Vagina (tissue), 2 donors: ENCODE measurements at regions not wholly inside any gene's neighbourhood (a gene's known extent, or its start where the extent isn't known, plus 50 kb on each side); places are given as distances from the start of the nearest gene placed in this dataset.
A peak's percentile ranks its signal among the peaks of the same experiment; 100 is the strongest.

Source experiments
- DNase-seq, 2 donors: peaks; one replicate each; pipeline ENCODE4 v3.0.0-alpha.2; 2017; ENCODE audit errors: extremely low spot score in 2 of 2
- H3K27ac ChIP-seq: fragments of 200-600 bp; sonication (generic); one replicate; pipeline ENCODE4 v1.5.1; 2019
- H3K27me3 ChIP-seq: fragments of 200-600 bp; sonication (generic); one replicate; pipeline ENCODE4 v1.5.1; 2019
- H3K36me3 ChIP-seq, 2 donors: fragments of 200-600 bp; sonication (generic); one replicate each; pipeline ENCODE4 v1.5.1; 2017 to 2019
- H3K4me1 ChIP-seq: fragments of 200-600 bp; sonication (generic); one replicate; pipeline ENCODE4 v1.5.1; 2019
- H3K4me3 ChIP-seq, 2 donors: fragments of 200-600 bp; sonication (generic); 1 replicate in 1 of 2; 2 replicates in 1 of 2; pipeline ENCODE4 v1.5.1; 2016 to 2019
- H3K9me3 ChIP-seq: fragments of 200-600 bp; sonication (generic); one replicate; pipeline ENCODE4 v1.5.1; 2019
- POLR2A ChIP-seq, 2 donors: fragments of 450-650 bp; IDR thresholded peaks; one replicate each; pipeline ENCODE4 v1.6.1; 2017; ENCODE audit warnings: antibody characterized with exemption in 2 of 2, mild to moderate bottlenecking in 2 of 2, moderate library complexity in 2 of 2
- POLR2AphosphoS5 ChIP-seq, 2 donors: sonication (generic); formaldehyde crosslinking; IDR thresholded peaks; one replicate each; pipeline ENCODE4 v1.9.0; 2017; ENCODE audit warnings: antibody characterized with exemption in 2 of 2, mild to moderate bottlenecking in 2 of 2, low read depth in 1 of 2; ENCODE audit not compliant: insufficient read depth in 1 of 2
- intact Hi-C: fragments of 100-400 bp; cut with DNase I; formaldehyde crosslinking; loops from one replicate; pipeline ENCODE4 v1.15.1; 2023
- TF ChIP-seq, protein P1 (sequence below), 3 experiments: fragments of 450-650 bp in 2 of 3; fragments of 200-600 bp in 1 of 3; sonication (generic) in 1 of 3; IDR thresholded peaks; one replicate each; pipeline ENCODE4 v1.5.1; 2017 to 2019; ENCODE audit warnings: antibody characterized with exemption in 3 of 3, mild to moderate bottlenecking in 2 of 3, moderate library complexity in 2 of 3

DNA sequence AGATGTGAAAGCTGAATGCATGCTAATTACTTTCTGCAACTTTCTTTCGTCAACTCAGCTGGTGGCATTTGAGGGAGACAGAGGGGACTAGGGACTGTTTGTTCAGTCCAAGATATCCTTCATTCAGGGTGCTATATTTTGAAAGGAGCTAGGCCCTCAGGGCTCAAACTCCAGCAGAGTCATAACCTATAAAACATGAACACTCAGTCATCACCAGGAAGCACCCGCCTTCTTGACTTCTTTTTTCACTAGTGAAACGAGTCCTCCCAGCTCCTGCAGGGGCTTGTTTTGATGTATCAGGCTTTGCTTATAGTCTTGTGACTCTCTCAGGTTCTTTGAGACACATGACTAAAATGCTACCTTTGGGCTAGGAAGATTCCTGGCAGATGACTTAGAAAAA, 230.6 kb downstream of the PCDH7 start:
- no peaks in the 10 kb centered on the region for H3K36me3 ChIP-seq
- no peak overlapping the region for H3K4me3 ChIP-seq
- no peak overlapping the region for H3K27ac ChIP-seq
- H3K9me3 ChIP-seq = no peaks in the 10 kb centered on the region
- H3K4me1 ChIP-seq = no peaks in the 10 kb centered on the region
- DNase-seq = no peak
- no peaks in the 10 kb centered on the region for H3K27me3 ChIP-seq
- intact Hi-C loops = no loop called here
- TF ChIP-seq POLR2AphosphoS5 (IDR thresholded peaks at IDR 0.05; ENCODE audit: insufficient read depth in 1 of 2, low read depth in 1 of 2) (peak in 1 of 2 donors; percentile 93), POLR2A (IDR thresholded peaks at IDR 0.05) (no peak)
- TF ChIP-seq, protein P1, sequence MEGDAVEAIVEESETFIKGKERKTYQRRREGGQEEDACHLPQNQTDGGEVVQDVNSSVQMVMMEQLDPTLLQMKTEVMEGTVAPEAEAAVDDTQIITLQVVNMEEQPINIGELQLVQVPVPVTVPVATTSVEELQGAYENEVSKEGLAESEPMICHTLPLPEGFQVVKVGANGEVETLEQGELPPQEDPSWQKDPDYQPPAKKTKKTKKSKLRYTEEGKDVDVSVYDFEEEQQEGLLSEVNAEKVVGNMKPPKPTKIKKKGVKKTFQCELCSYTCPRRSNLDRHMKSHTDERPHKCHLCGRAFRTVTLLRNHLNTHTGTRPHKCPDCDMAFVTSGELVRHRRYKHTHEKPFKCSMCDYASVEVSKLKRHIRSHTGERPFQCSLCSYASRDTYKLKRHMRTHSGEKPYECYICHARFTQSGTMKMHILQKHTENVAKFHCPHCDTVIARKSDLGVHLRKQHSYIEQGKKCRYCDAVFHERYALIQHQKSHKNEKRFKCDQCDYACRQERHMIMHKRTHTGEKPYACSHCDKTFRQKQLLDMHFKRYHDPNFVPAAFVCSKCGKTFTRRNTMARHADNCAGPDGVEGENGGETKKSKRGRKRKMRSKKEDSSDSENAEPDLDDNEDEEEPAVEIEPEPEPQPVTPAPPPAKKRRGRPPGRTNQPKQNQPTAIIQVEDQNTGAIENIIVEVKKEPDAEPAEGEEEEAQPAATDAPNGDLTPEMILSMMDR (IDR thresholded peaks at IDR 0.05) = no peak

DNA sequence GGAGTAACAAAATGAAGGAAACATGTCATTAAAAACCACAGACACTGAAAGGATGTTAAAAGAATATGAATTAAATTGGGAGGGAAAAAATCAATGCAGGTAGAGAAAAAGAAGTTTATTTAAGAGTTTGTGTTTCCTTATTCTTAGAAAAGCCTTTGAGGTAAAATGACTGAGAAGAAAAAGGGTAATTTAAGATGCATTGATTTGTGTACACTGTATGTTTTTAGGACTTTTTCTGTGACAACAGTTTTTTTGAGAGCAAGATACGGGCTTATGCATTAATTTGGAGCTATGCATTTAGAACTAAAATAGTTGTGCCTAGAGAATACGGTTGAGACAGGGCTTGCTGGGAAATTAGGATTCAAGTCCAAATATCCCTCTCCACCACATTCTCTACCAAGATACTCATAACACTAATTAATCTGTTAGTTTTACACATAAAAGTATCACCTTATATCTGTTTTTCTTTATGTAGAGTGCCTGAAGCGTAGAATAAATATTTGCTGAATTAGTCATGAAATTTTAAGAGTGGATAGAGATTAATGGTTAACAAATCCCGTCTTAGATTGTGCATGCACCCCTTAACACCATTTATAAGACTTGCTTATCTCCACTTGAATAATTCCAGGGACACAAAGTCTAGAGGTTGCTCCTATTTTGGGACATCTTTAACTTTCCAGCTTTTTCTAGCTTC, 232.5 kb downstream of the PCDH7 start:
- intact Hi-C loops = no loop called here
- no peaks in the 10 kb centered on the region for H3K4me1 ChIP-seq
- H3K27ac ChIP-seq = no peak overlapping the region
- H3K4me3 ChIP-seq = no peak overlapping the region
- H3K27me3 ChIP-seq = no peaks in the 10 kb centered on the region
- H3K9me3 ChIP-seq = no peaks in the 10 kb centered on the region
- no peaks in the 10 kb centered on the region for H3K36me3 ChIP-seq
- TF ChIP-seq POLR2AphosphoS5 (IDR thresholded peaks at IDR 0.05; ENCODE audit: insufficient read depth in 1 of 2, low read depth in 1 of 2) = no peak
- no peak for TF ChIP-seq POLR2A (IDR thresholded peaks at IDR 0.05)
- TF ChIP-seq, protein P1 (IDR thresholded peaks at IDR 0.05) = no peak
- no peak for DNase-seq

DNA sequence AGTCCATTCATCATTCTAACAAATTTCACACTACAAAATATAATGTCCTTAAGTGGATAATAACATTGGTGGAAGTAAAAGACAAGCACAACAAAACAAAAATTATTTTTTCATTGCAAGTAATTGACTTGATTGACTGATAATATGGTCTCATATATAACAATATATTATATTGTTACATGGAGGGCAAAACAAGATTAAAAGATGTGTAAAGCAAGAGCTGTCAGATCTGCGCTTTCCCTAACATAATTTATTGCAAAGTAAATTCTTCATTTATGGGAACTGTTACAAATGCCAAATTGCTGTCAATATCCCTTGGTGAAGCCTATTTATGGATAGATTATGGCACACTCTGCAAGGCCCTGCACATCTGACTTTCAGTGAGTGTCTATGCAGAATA, 233.6 kb downstream of the PCDH7 start:
- H3K27ac ChIP-seq = no peak overlapping the region
- intact Hi-C loops = no loop called here
- no peak overlapping the region for H3K4me3 ChIP-seq
- no peak for DNase-seq
- H3K4me1 ChIP-seq = no peaks in the 10 kb centered on the region
- no peaks in the 10 kb centered on the region for H3K36me3 ChIP-seq
- TF ChIP-seq, protein P1 (IDR thresholded peaks at IDR 0.05) = no peak
- TF ChIP-seq POLR2A (IDR thresholded peaks at IDR 0.05) (no peak), POLR2AphosphoS5 (IDR thresholded peaks at IDR 0.05; ENCODE audit: insufficient read depth in 1 of 2, low read depth in 1 of 2) (no peak)
- no peaks in the 10 kb centered on the region for H3K9me3 ChIP-seq
- no peaks in the 10 kb centered on the region for H3K27me3 ChIP-seq

DNA sequence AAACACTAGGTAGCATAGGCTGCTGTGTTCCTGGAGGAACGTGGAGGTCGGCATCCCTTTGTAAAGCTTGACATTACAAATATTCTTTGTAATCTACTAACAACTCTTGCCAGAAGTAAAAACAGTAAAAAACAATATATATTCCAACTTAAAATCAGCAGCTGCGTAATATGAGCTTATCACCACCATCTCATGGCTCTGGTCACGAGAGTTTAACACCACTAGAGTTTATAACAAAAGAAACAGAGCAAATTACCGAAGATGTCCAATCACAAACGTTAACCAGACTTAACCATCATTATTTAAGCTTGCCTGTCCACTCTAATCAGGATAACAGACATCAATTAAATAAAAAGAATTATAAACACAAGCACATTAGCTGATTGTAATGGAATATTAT, 236.7 kb downstream of the PCDH7 start:
- Histone ChIP-seq H3K9me3 (no peaks in the 10 kb centered on the region), H3K4me3 (no peak overlapping the region), H3K4me1 (no peaks in the 10 kb centered on the region), H3K27ac (no peak overlapping the region), H3K36me3 (no peaks in the 10 kb centered on the region), H3K27me3 (no peaks in the 10 kb centered on the region)
- DNase-seq = no peak
- intact Hi-C loops = no loop called here
- TF ChIP-seq, protein P1 (IDR thresholded peaks at IDR 0.05) = no peak
- TF ChIP-seq POLR2A (IDR thresholded peaks at IDR 0.05) (no peak), POLR2AphosphoS5 (IDR thresholded peaks at IDR 0.05; ENCODE audit: insufficient read depth in 1 of 2, low read depth in 1 of 2) (no peak)

DNA sequence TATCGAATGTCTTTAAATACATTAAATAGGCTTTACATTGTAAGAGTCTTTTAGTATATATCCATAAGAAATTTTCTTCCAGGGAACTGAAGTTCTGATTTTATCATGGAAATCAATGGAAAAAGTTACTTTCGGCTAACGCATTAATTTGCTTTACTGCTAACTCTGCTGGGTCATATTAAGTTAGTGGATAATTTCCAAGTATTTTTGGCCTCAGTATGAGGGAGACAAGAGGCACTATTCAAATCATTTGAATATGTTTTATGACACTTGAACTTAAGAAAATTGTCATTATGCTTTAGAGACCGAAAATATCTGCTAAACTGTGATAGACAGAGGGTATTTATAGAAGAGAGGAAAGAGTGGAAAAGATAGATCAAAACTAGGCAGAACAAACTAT, 237.5 kb downstream of the PCDH7 start:
- Histone ChIP-seq H3K27ac (no peak overlapping the region), H3K4me3 (no peak overlapping the region), H3K36me3 (no peaks in the 10 kb centered on the region), H3K4me1 (no peaks in the 10 kb centered on the region), H3K27me3 (no peaks in the 10 kb centered on the region), H3K9me3 (no peaks in the 10 kb centered on the region)
- TF ChIP-seq POLR2A (IDR thresholded peaks at IDR 0.05) = no peak
- TF ChIP-seq POLR2AphosphoS5 (IDR thresholded peaks at IDR 0.05; ENCODE audit: insufficient read depth in 1 of 2, low read depth in 1 of 2) = no peak
- DNase-seq = no peak
- intact Hi-C loops = no loop called here
